DMS 273 (cell line): ENCODE measurements at regions not wholly inside any gene's neighbourhood (a gene's known extent, or its start where the extent isn't known, plus 50 kb on each side); places are given as distances from the start of the nearest gene placed in this dataset.

Source experiments
- DNase-seq: peaks from one replicate; lab custom pipeline; 2025; ENCODE audit not compliant: unreplicated experiment; lab: John Stamatoyannopoulos, UW

GRCh38 chr21:43333298-43334062 lies 93.5 kb downstream of the SIK1 start:
- no peak for DNase-seq

- DNase-seq: no peak
These were observed 94.1 kb downstream of the SIK1 start for GRCh38 chr21:43332861-43333297.

GRCh38 chr21:43331962-43332828 lies 94.7 kb downstream of the SIK1 start:
- no peak for DNase-seq

GRCh38 chr21:43331111-43331961 lies 95.6 kb downstream of the SIK1 start:
- no peak for DNase-seq

- no peak for DNase-seq
These were observed 96.5 kb downstream of the SIK1 start for GRCh38 chr21:43330306-43330881.

DNA sequence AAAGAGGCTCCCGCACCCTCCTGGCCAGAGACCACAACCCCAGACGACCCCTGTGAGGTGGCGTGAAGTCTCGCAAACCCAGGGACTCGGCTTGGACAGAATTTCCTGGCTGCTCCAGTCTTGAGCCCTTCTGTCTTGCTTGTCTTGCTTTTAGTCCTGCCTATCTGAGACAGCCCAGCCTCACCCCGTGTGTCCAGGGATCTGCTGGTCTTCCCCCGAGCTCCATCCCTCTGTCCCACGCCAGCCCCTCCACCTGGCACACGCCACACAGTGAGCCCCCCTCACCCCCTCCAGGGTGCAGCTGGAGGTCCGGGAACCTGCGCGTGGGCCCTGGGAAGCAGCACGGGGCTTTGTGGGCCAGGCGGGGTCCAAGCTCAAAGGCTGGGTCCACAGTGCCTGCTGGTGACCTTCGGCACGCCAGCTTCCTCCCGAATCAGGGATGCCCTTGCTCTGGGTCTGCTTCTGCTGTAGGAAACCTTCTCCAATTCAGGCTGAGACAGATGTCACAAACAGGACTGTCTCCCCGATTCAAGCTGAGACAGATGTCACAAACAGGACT lies 97.1 kb downstream of the SIK1 start:
- DNase-seq: no peak

- DNase-seq: no peak
These were observed 97.8 kb downstream of the SIK1 start for GRCh38 chr21:43328958-43329691.

GRCh38 chr21:43328185-43328957 lies 98.6 kb downstream of the SIK1 start:
- DNase-seq: no peak

GRCh38 chr21:43325968-43326715 lies 100.8 kb downstream of the SIK1 start:
- DNase-seq: no peak

DNA sequence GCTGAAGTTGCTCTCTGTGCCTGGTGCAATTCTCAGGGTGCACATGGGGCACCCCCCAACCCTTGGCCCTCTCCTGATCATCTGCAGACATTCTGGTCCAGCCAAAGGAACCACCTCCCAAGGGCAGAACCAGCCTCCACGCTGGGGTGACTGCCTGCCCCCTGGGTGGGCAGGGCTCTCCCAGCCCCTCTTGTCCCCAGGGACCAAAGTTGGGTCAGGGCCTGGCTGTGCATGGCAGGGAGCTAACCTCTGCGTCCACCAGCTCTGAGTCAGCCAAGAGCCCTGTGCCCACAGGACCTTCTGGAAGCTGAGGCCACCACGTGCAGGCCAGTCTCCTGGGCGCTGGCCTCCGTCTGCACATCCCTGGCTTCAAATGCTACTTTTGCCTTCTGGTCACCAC lies 101.9 kb downstream of the SIK1 start:
- DNase-seq: no peak

DNA sequence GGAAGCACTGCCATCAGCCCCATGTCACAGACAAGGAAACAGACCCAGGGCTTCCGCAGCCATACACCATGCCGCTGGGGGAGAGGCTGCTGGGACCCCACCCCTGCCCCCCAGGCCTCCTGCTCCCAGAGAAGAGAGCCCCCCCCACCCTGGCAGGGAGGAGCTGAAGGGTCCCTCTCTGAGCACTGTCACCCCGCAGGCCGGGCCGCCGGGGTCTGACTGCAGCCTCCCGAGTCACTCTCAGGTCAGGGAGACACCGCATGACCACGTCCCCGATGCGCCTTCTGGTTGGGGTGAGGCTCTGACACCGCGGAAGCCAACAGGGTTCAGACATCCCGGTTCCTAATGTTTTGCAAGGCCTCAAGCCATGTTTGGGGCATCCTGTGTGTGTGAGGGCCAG lies 102.3 kb downstream of the SIK1 start:
- DNase-seq: no peak

GRCh38 chr21:43323244-43324005 lies 103.5 kb downstream of the SIK1 start:
- DNase-seq: no peak

DNA sequence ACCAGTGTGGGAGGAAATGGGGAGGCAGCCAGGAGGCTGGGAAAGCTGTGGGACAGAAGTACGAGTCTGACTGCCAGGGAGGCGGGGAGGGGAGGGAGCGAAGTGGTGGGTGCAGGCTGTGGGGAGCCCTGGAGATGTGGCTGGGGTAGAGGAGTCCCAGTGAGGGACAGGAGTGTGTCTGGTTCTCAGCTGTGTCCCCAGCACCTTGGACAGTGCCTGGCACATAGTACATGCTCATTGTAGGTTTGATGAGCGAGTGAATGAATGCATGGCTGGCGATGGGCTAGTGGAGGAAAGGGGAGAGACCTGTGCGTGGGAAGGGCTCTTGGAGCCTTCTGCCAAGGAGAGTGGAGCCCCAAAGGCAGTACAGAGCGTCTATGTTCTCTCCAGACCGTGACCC lies 104.1 kb downstream of the SIK1 start:
- no peak for DNase-seq

DNA sequence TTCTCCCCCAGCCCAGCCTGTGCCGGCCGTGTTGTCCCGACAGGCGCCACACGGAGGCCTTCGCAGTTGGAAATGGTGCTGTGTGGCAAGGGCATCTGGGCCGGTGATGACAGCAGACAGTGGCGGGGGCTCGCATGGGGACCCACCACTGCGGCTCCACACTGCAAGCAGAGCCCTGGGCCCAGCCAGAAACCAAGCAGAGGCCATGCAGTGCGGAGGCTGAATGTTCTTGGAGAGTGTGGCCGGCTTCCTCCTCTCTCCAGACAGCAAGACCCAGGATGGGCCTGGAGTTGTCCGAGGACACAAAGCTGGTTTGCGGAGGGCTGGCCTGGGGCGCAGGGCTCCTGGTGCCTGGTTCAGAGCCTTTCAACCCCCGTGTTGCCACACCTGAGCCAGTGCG lies 104.6 kb downstream of the SIK1 start:
- no peak for DNase-seq

- DNase-seq: no peak
These were observed 105.3 kb downstream of the SIK1 start for GRCh38 chr21:43321611-43322010.

GRCh38 chr21:43321111-43321510 lies 105.8 kb downstream of the SIK1 start:
- no peak for DNase-seq

DNA sequence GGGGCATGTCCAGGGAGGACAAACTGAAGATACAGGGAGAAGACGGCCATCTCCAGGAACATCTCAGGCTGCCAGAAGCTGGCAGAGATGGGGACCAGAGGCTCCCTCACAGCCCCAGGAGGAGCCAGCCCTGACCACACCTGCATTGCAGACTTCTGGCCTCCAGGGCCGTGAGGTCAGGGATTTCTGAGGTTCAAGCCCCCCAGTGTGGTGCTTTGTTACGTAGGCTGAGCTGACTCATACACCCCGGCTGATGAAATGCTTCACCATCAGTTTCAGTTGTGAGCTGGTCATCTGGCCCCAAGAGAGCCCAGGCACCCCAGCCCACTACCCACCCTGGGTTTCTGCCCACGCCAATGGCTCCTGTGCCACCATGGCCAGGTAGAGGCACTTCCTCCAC lies 106.4 kb downstream of the SIK1 start:
- no peak for DNase-seq
